D721Med (cell line): ENCODE measurements at regions not wholly inside any gene's neighbourhood (a gene's known extent, or its start where the extent isn't known, plus 50 kb on each side); places are given as distances from the start of the nearest gene placed in this dataset.

Experiments used
- DNase-seq: peaks from one replicate; pipeline ENCODE4 v3.0.0; 2011; ENCODE audit warnings: low spot score; ENCODE audit not compliant: insufficient read length
- FAIRE-seq: peaks from 2 replicates; lab custom pipeline; 2011; peaks lifted over from hg19 to GRCh38; lab: Jason Lieb, UNC
- CTCF ChIP-seq: IDR thresholded peaks from 2 replicates; pipeline ENCODE4 v1.5.1; 2012; ENCODE audit warnings: mild to moderate bottlenecking, control low read depth; ENCODE audit not compliant: insufficient read depth; ENCODE audit errors: missing control alignments

GRCh38 chr12:131615326-131616042 lies 95.4 kb upstream of the SFSWAP start:
- no peak for TF ChIP-seq CTCF
- DNase-seq: no peak
- no peak for FAIRE-seq

GRCh38 chr12:131616043-131616700 lies 94.7 kb upstream of the SFSWAP start:
- no peak for DNase-seq
- FAIRE-seq: no peak
- TF ChIP-seq CTCF: no peak

GRCh38 chr12:131616738-131617137 lies 94.2 kb upstream of the SFSWAP start:
- TF ChIP-seq CTCF: no peak
- DNase-seq (no peak), FAIRE-seq (no peak)

GRCh38 chr12:131617179-131617578 lies 93.7 kb upstream of the SFSWAP start:
- FAIRE-seq (no peak), DNase-seq (no peak)
- TF ChIP-seq CTCF: no peak

GRCh38 chr12:131617596-131618302 lies 93.1 kb upstream of the SFSWAP start:
- no peak for DNase-seq
- no peak for TF ChIP-seq CTCF
- no peak for FAIRE-seq

GRCh38 chr12:131618303-131618658 lies 92.6 kb upstream of the SFSWAP start:
- FAIRE-seq (no peak), DNase-seq (no peak)
- TF ChIP-seq CTCF: no peak

- DNase-seq (no peak), FAIRE-seq (no peak)
- no peak for TF ChIP-seq CTCF
These were observed 92.2 kb upstream of the SFSWAP start for GRCh38 chr12:131618701-131619100.
